HCT116 (cell line): ENCODE measurements at regions not wholly inside any gene's neighbourhood (a gene's known extent, or its start where the extent isn't known, plus 50 kb on each side); places are given as distances from the start of the nearest gene placed in this dataset.

ENCODE experiments used
- ATAC-seq: fragments of 200-7000 bp; cut with Tn5 transposase; 2 replicates; pipeline ENCODE4 v1.9.1; 2020; ENCODE audit warnings: mild to moderate bottlenecking, moderate library complexity
- BruUV-seq: library from RNA; stranded (reverse); fragments of 400-500 nt; replicated peaks from 2 replicates; lab custom pipeline; 2021; lab: Mats Ljungman, UMichigan
- CTCF ChIA-PET: fragments of 300-600 bp; sonication (Branson Sonifier 250); formaldehyde crosslinking; loops from one replicate; lab custom pipeline; 2021; ENCODE audit warnings: antibody characterized with exemption; lab: Charles Lee
- POLR2A ChIA-PET: fragments of 300-600, 350-600 bp; sonication (Branson Sonifier 250); formaldehyde crosslinking; loops from one replicate; lab custom pipeline; 2021; ENCODE audit warnings: antibody characterized with exemption; lab: Charles Lee
- RAD21 ChIA-PET, 2 experiments: fragments of 300-600 bp; sonication (Branson Sonifier 250); formaldehyde crosslinking; loops; one replicate each; lab custom pipeline; 2023; ENCODE audit warnings: low total read pairs in 2 of 2; ENCODE audit not compliant: uncharacterized antibody in 2 of 2, unreplicated experiment in 2 of 2, low non-redundant PET in 1 of 2; lab: Charles Lee
- DNase-seq: peaks from one replicate; pipeline ENCODE4 v3.0.0-alpha.2; 2010; ENCODE audit warnings: low read depth, low spot score
- H2AFZ ChIP-seq: fragments of 200-600 bp; shearing (Covaris generic), sonication (generic); 2 replicates; pipeline ENCODE4 v1.6.1; 2017; ENCODE audit warnings: low read depth, mixed run types, mixed read lengths, antibody characterized with exemption, low read length; ENCODE audit not compliant: poor library complexity, severe bottlenecking
- H3K27ac ChIP-seq: 2 replicates; pipeline ENCODE4 v1.5.1; 2012; ENCODE audit warnings: low read depth, low read length
- H3K27me3 ChIP-seq: fragments of 200-600 bp; sonication (generic); 2 replicates; pipeline ENCODE4 v1.6.1; 2016; ENCODE audit warnings: mixed run types, low read length, mixed read lengths; ENCODE audit not compliant: insufficient read depth
- H3K36me3 ChIP-seq, 2 experiments: fragments of 200-500 bp in 1 of 2; fragments of 200-600 bp in 1 of 2; sonication (Bioruptor generic) in 1 of 2; sonication (generic) in 1 of 2; 2 replicates each; pipeline versions ENCODE4 v1.5.1 to v1.6.1; 2014 to 2016; ENCODE audit warnings: low read length in 2 of 2, inconsistent platforms in 1 of 2, mixed read lengths in 1 of 2, mixed run types in 1 of 2; ENCODE audit not compliant: insufficient read depth in 2 of 2, control insufficient read depth in 1 of 2
- H3K4me1 ChIP-seq, 2 experiments: fragments of 200-600 bp in 1 of 2; sonication (generic) in 1 of 2; 2 replicates each; pipeline versions ENCODE4 v1.5.1 to v1.6.1; 2012 to 2017; ENCODE audit warnings: low read length in 2 of 2, inconsistent platforms in 1 of 2, mild to moderate bottlenecking in 1 of 2, mixed read lengths in 1 of 2, mixed run types in 1 of 2, moderate library complexity in 1 of 2; ENCODE audit not compliant: insufficient read depth in 2 of 2, control insufficient read depth in 1 of 2
- H3K4me2 ChIP-seq: fragments of 200-600 bp; sonication (generic); 2 replicates; pipeline ENCODE4 v1.6.1; 2017; ENCODE audit warnings: mixed run types, low read length, mixed read lengths
- H3K4me3 ChIP-seq, 2 experiments: fragments of 200-600 bp in 1 of 2; sonication (generic) in 1 of 2; replicated peaks in 1 of 2; 2 replicates each; pipeline ENCODE4 v1.5.1; 2011 to 2016; ENCODE audit warnings: low read length in 2 of 2, control low read depth in 1 of 2, low read depth in 1 of 2, mild to moderate bottlenecking in 1 of 2, mixed read lengths in 1 of 2, mixed run types in 1 of 2
- H3K79me2 ChIP-seq: fragments of 200-600 bp; sonication (generic); 2 replicates; pipeline ENCODE4 v1.6.1; 2017; ENCODE audit warnings: mild to moderate bottlenecking, mixed run types, low read length, moderate library complexity, mixed read lengths; ENCODE audit not compliant: insufficient read depth
- H3K9ac ChIP-seq: fragments of 200-600 bp; sonication (generic); 2 replicates; pipeline ENCODE4 v1.6.1; 2016; ENCODE audit warnings: low read length, mixed read lengths
- H3K9me2 ChIP-seq: fragments of 200-600 bp; sonication (generic), shearing (Covaris generic); 2 replicates; pipeline ENCODE4 v1.6.1; 2017; ENCODE audit warnings: mixed run types, mild to moderate bottlenecking, moderate library complexity; ENCODE audit not compliant: insufficient read depth
- H3K9me3 ChIP-seq, 2 experiments: fragments of 200-500 bp in 1 of 2; fragments of 200-600 bp in 1 of 2; sonication (Bioruptor generic) in 1 of 2; sonication (generic) in 1 of 2; 2 replicates each; pipeline ENCODE4 v1.6.1; 2014 to 2017; ENCODE audit warnings: low read length in 2 of 2, mixed read lengths in 2 of 2, inconsistent platforms in 1 of 2, low read depth in 1 of 2, mild to moderate bottlenecking in 1 of 2, mixed run types in 1 of 2, moderate library complexity in 1 of 2; ENCODE audit not compliant: control insufficient read depth in 1 of 2, insufficient read depth in 1 of 2
- H4K20me1 ChIP-seq: fragments of 200-600 bp; sonication (generic), shearing (Covaris generic); 2 replicates; pipeline ENCODE4 v1.6.1; 2017; ENCODE audit warnings: mixed run types, mild to moderate bottlenecking, moderate library complexity; ENCODE audit not compliant: insufficient read depth
- CBX3 ChIP-seq: IDR thresholded peaks from 2 replicates; pipeline ENCODE4 v1.6.1; 2012; ENCODE audit warnings: low read depth
- EGR1 ChIP-seq: IDR thresholded peaks from 2 replicates; pipeline ENCODE4 v1.6.1; 2012; ENCODE audit warnings: low read depth
- EZH2phosphoT487 ChIP-seq: fragments of 200-600 bp; IDR thresholded peaks from 2 replicates; pipeline ENCODE4 v1.6.1; 2018; ENCODE audit warnings: antibody characterized with exemption, borderline replicate concordance
- FOSL1 ChIP-seq: IDR thresholded peaks from 2 replicates; pipeline ENCODE4 v1.6.1; 2012; ENCODE audit warnings: low read depth
- POLR2A ChIP-seq: IDR thresholded peaks from 2 replicates; pipeline ENCODE4 v1.7.0; 2011; ENCODE audit warnings: borderline replicate concordance; ENCODE audit not compliant: insufficient read depth, insufficient read length; ENCODE audit errors: extremely low read depth
- RAD21 ChIP-seq: IDR thresholded peaks from 2 replicates; pipeline ENCODE4 v1.6.1; 2012; ENCODE audit warnings: low read depth, mild to moderate bottlenecking
- SIN3A ChIP-seq: IDR thresholded peaks from 2 replicates; pipeline ENCODE4 v1.6.1; 2012; ENCODE audit warnings: low read depth
- SP1 ChIP-seq: IDR thresholded peaks from 2 replicates; pipeline ENCODE4 v1.6.1; 2012; ENCODE audit warnings: low read depth
- YY1 ChIP-seq: IDR thresholded peaks from 2 replicates; pipeline ENCODE4 v1.6.1; 2011; ENCODE audit warnings: low read length, low read depth, moderate library complexity, mild to moderate bottlenecking; ENCODE audit not compliant: insufficient replicate concordance; ENCODE audit errors: extremely low read depth
- ZFX ChIP-seq: fragments of 450-650 bp; IDR thresholded peaks from 2 replicates; pipeline ENCODE4 v1.6.1; 2017
- ZNF274 ChIP-seq: fragments of 200-500 bp; sonication (Bioruptor generic); IDR thresholded peaks from 2 replicates; pipeline ENCODE4 v1.6.1; 2014; ENCODE audit warnings: mild to moderate bottlenecking, low read depth, low read length, inconsistent platforms
- intact Hi-C: fragments of 100-400 bp; cut with micrococcal nuclease; formaldehyde crosslinking; loops from 2 replicates; pipeline ENCODE4 v1.10.0; 2022
- TF ChIP-seq, protein P1 (sequence below), 3 experiments: fragments of 200-600 bp in 1 of 3; sonication (generic) in 1 of 3; IDR thresholded peaks in 2 of 3; conservative IDR thresholded peaks in 1 of 3; 2 replicates each; pipeline ENCODE4 v1.5.1; 2012 to 2017; ENCODE audit warnings: low read depth in 2 of 3, low read length in 2 of 3, antibody characterized with exemption in 1 of 3, borderline replicate concordance in 1 of 3, control low read depth in 1 of 3, mild to moderate bottlenecking in 1 of 3, mixed read lengths in 1 of 3, mixed run types in 1 of 3, moderate library complexity in 1 of 3; ENCODE audit not compliant: insufficient read depth in 1 of 3
- TF ChIP-seq, protein P2 (sequence below): IDR thresholded peaks from 2 replicates; pipeline ENCODE4 v1.6.1; 2012
- TF ChIP-seq, protein P3 (sequence below): IDR thresholded peaks from 2 replicates; pipeline ENCODE4 v1.6.1; 2011; ENCODE audit warnings: mild to moderate bottlenecking, low read length, moderate library complexity; ENCODE audit not compliant: insufficient replicate concordance; ENCODE audit errors: extremely low read depth

DNA sequence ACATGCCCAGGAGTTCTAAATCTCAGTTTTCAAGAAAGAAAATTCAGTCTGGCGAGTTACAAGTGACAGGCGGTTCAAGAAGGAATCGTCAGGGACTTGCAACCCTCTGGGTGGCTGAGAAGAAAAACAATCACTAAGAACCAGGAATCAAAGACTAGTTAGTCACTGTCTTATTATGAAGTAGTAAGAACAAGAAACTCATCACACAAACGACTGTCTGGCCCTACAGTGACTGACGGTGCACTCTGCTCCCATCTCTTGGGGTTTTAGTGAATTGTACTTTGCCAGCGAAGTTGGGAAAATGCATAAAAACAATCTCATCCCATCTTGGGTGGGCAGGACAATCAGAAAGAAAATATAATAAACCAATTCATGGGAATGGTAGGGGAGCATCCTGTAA is 63.7 kb upstream of the SACS start:
- Histone ChIP-seq H3K4me3 (no peak overlapping the region), H3K9me2 (no peaks in the 10 kb centered on the region), H3K4me2 (no peak overlapping the region), H3K36me3 (no peaks in the 10 kb centered on the region), H4K20me1 (no peaks in the 10 kb centered on the region), H3K79me2 (no peaks in the 10 kb centered on the region), H3K27me3 (0 out of 2 replicates have a peak, but pooled peaks cover 3% of the 10 kb centered on the region), H3K9ac (no peak overlapping the region), H3K27ac (no peak overlapping the region), H2AFZ (no peak overlapping the region), H3K9me3 (no peaks in the 10 kb centered on the region), H3K4me1 (0 out of 4 replicates have a peak, but pooled peaks cover 0 to 3% of the 10 kb centered on the region in 2 experiments)
- BruUV-seq: no TSS peak
- ChIA-PET RAD21 (no interaction called here), POLR2A (no interaction called here), CTCF (no interaction called here)
- TF ChIP-seq, protein P1, sequence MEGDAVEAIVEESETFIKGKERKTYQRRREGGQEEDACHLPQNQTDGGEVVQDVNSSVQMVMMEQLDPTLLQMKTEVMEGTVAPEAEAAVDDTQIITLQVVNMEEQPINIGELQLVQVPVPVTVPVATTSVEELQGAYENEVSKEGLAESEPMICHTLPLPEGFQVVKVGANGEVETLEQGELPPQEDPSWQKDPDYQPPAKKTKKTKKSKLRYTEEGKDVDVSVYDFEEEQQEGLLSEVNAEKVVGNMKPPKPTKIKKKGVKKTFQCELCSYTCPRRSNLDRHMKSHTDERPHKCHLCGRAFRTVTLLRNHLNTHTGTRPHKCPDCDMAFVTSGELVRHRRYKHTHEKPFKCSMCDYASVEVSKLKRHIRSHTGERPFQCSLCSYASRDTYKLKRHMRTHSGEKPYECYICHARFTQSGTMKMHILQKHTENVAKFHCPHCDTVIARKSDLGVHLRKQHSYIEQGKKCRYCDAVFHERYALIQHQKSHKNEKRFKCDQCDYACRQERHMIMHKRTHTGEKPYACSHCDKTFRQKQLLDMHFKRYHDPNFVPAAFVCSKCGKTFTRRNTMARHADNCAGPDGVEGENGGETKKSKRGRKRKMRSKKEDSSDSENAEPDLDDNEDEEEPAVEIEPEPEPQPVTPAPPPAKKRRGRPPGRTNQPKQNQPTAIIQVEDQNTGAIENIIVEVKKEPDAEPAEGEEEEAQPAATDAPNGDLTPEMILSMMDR (IDR thresholded peaks at IDR 0.05 in 2 of 3, conservative IDR thresholded peaks at IDR 0.05 in 1 of 3; ENCODE audit: borderline replicate concordance in 1 of 3, insufficient read depth in 1 of 3, low read depth in 2 of 3, low read length in 2 of 3): no peak
- TF ChIP-seq ZNF274 (no peak), SP1 (no peak), SIN3A (no peak), FOSL1 (no peak), YY1 (no peak), POLR2A (no peak), RAD21 (no peak), EGR1 (no peak), EZH2phosphoT487 (no peak), CBX3 (no peak), ZFX (no peak)
- TF ChIP-seq, protein P2, sequence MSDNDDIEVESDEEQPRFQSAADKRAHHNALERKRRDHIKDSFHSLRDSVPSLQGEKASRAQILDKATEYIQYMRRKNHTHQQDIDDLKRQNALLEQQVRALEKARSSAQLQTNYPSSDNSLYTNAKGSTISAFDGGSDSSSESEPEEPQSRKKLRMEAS: no peak
- TF ChIP-seq, protein P3, sequence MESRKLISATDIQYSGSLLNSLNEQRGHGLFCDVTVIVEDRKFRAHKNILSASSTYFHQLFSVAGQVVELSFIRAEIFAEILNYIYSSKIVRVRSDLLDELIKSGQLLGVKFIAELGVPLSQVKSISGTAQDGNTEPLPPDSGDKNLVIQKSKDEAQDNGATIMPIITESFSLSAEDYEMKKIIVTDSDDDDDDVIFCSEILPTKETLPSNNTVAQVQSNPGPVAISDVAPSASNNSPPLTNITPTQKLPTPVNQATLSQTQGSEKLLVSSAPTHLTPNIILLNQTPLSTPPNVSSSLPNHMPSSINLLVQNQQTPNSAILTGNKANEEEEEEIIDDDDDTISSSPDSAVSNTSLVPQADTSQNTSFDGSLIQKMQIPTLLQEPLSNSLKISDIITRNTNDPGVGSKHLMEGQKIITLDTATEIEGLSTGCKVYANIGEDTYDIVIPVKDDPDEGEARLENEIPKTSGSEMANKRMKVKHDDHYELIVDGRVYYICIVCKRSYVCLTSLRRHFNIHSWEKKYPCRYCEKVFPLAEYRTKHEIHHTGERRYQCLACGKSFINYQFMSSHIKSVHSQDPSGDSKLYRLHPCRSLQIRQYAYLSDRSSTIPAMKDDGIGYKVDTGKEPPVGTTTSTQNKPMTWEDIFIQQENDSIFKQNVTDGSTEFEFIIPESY: no peak
- ATAC-seq (no peak), DNase-seq (no peak)
- intact Hi-C loops: no loop called here
